Left ventricle myocardium inferior (tissue), 1 donor: ENCODE measurements at regions not wholly inside any gene's neighbourhood (a gene's known extent, or its start where the extent isn't known, plus 50 kb on each side); places are given as distances from the start of the nearest gene placed in this dataset.

Experiments used
- DNase-seq: peaks from one replicate; pipeline ENCODE4 v3.0.0-alpha.2; 2020
- H3K27ac ChIP-seq: fragments of 200-600 bp; replicated peaks from 2 replicates; pipeline ENCODE4 v1.8.0; 2021
- H3K27me3 ChIP-seq: fragments of 200-600 bp; 2 replicates; pipeline ENCODE4 v1.8.0; 2021; ENCODE audit warnings: low read depth
- H3K36me3 ChIP-seq: fragments of 200-600 bp; 2 replicates; pipeline ENCODE4 v1.8.0; 2021
- H3K4me1 ChIP-seq: fragments of 200-600 bp; 2 replicates; pipeline ENCODE4 v1.8.0; 2021
- H3K4me3 ChIP-seq: fragments of 200-600 bp; 2 replicates; pipeline ENCODE4 v1.8.0; 2021; ENCODE audit warnings: mild to moderate bottlenecking, moderate library complexity
- H3K9me3 ChIP-seq: fragments of 200-600 bp; replicated peaks from 2 replicates; pipeline ENCODE4 v1.8.0; 2021
- intact Hi-C: fragments of 100-400 bp; cut with micrococcal nuclease; formaldehyde crosslinking; loops from one replicate; pipeline ENCODE4 v1.11.0; 2022
- TF ChIP-seq, protein P1 (sequence below): fragments of 200-600 bp; IDR thresholded peaks from 2 replicates; pipeline ENCODE4 v1.8.0; 2021; ENCODE audit warnings: antibody characterized with exemption, mild to moderate bottlenecking, borderline replicate concordance
- donor health status: DM: no; HTN: yes; CAD: no; lungs with severe emphysema.

GRCh38 chr3:80035021-80035420 is 267.2 kb upstream of the ROBO1 start:
- Histone ChIP-seq H3K27ac (no peak overlapping the region), H3K4me3 (no peak overlapping the region), H3K27me3 (no peaks in the 10 kb centered on the region), H3K9me3 (no peaks in the 10 kb centered on the region), H3K36me3 (no peaks in the 10 kb centered on the region), H3K4me1 (no peaks in the 10 kb centered on the region)
- no peak for DNase-seq
- intact Hi-C loops: no loop called here
- TF ChIP-seq, protein P1, sequence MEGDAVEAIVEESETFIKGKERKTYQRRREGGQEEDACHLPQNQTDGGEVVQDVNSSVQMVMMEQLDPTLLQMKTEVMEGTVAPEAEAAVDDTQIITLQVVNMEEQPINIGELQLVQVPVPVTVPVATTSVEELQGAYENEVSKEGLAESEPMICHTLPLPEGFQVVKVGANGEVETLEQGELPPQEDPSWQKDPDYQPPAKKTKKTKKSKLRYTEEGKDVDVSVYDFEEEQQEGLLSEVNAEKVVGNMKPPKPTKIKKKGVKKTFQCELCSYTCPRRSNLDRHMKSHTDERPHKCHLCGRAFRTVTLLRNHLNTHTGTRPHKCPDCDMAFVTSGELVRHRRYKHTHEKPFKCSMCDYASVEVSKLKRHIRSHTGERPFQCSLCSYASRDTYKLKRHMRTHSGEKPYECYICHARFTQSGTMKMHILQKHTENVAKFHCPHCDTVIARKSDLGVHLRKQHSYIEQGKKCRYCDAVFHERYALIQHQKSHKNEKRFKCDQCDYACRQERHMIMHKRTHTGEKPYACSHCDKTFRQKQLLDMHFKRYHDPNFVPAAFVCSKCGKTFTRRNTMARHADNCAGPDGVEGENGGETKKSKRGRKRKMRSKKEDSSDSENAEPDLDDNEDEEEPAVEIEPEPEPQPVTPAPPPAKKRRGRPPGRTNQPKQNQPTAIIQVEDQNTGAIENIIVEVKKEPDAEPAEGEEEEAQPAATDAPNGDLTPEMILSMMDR: no peak

DNA sequence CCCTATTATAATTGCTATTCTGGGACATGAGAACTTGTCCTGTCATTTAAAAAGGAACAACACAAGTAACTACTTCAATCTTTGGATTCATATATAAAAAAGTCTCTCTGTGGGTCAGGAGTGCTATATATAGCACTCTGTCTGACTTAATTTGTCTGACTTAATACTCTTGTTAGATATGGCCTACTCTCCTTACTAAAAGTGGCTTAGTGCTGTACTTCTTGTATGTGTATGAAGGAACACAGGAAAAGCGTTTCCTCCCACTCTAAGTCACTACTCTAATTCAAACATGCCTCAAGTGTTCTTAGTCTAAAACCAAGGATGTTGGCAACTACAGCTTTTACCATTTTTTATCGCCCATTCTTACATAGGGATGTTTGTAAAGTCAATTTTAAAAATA is 255.2 kb upstream of the ROBO1 start:
- Histone ChIP-seq H3K36me3 (no peaks in the 10 kb centered on the region), H3K27me3 (no peaks in the 10 kb centered on the region), H3K4me1 (no peaks in the 10 kb centered on the region), H3K4me3 (no peak overlapping the region), H3K27ac (no peak overlapping the region), H3K9me3 (no peaks in the 10 kb centered on the region)
- no peak for DNase-seq
- TF ChIP-seq, protein P1: no peak
- intact Hi-C loops: no loop called here

DNA sequence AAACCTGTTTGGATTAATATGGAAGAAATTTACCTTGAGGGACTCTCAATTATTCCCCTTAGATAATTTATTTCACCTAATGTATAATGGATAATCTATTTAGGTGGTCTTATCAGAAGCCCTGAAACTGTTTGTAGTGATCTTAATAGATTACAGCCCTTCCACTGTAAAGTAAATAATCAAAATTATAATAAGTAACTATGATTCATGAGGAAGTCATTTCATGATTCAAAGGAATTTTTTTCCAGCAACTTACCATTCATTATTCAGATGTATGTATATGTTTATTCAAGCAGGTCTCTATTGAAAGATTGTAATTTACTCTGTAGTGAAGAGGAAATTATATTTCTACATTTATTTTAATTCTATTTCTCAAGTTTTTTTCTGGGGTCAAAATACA is 250.6 kb upstream of the ROBO1 start:
- TF ChIP-seq, protein P1: no peak
- no peaks in the 10 kb centered on the region for H3K9me3 ChIP-seq
- no peaks in the 10 kb centered on the region for H3K36me3 ChIP-seq
- intact Hi-C loops: no loop called here
- no peak overlapping the region for H3K4me3 ChIP-seq
- no peak for DNase-seq
- no peak overlapping the region for H3K27ac ChIP-seq
- H3K4me1 ChIP-seq: no peaks in the 10 kb centered on the region
- H3K27me3 ChIP-seq: no peaks in the 10 kb centered on the region

DNA sequence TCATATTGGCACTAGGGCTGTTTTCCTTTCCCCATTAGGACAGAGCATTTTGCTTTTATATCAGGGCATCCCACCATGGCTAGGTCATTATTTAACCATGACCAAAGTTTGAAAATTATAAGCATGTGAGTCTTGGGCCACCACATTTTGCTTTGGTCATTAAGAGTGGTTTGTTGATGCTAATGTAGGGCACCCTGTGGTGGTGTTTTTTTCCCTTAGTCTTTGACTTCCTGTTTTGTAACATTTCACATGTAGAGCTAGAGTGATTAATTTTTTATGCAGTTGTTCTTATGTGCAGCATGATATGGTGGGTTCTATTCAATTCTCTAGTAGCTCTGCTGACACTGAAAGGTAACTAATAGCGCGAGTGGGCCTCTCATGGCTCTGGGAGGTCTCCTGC is 249.6 kb upstream of the ROBO1 start:
- DNase-seq: no peak
- H3K27ac ChIP-seq: no peak overlapping the region
- intact Hi-C loops: no loop called here
- H3K4me3 ChIP-seq: no peak overlapping the region
- H3K4me1 ChIP-seq: no peaks in the 10 kb centered on the region
- H3K36me3 ChIP-seq: no peaks in the 10 kb centered on the region
- TF ChIP-seq, protein P1: no peak
- H3K9me3 ChIP-seq: no peaks in the 10 kb centered on the region
- H3K27me3 ChIP-seq: no peaks in the 10 kb centered on the region

- peaks cover 4% of the 10 kb centered on the region for H3K4me1 ChIP-seq
- no peak overlapping the region for H3K27ac ChIP-seq
- H3K4me3 ChIP-seq: no peak overlapping the region
- intact Hi-C loops: no loop called here
- H3K27me3 ChIP-seq: no peaks in the 10 kb centered on the region
- H3K36me3 ChIP-seq: no peaks in the 10 kb centered on the region
- TF ChIP-seq, protein P1: no peak
- DNase-seq: no peak
- no peaks in the 10 kb centered on the region for H3K9me3 ChIP-seq
Observed at GRCh38 chr3:80014576-80014975, 246.8 kb upstream of the ROBO1 start.
